CD4-positive, alpha-beta T cell (primary cell): ENCODE measurements at regions not wholly inside any gene's neighbourhood (a gene's known extent, or its start where the extent isn't known, plus 50 kb on each side); places are given as distances from the start of the nearest gene placed in this dataset.

ENCODE experiments used
- ATAC-seq: fragments of 200-7000 bp; cut with Tn5 transposase; one replicate; pipeline ENCODE4 v1.10.0; 2022; ENCODE audit warnings: mild to moderate bottlenecking; ENCODE audit not compliant: poor library complexity
- CTCF ChIA-PET: fragments of 350-600 bp; sonication (Branson Sonifier 250); formaldehyde crosslinking; loops from one replicate; lab custom pipeline; 2021; ENCODE audit warnings: antibody characterized with exemption, inconsistent platforms; lab: Charles Lee
- POLR2A ChIA-PET: fragments of 350-600 bp; sonication (Branson Sonifier 250); formaldehyde crosslinking; loops from one replicate; lab custom pipeline; 2021; ENCODE audit warnings: antibody characterized with exemption, inconsistent platforms; lab: Charles Lee
- DNase-seq, 14 experiments: peaks; one replicate each; pipeline ENCODE4 v3.0.0-alpha.2; 2013 to 2020; ENCODE audit warnings: mixed read lengths in 2 of 14
- H3K27ac ChIP-seq, 2 donors: one replicate each; pipeline versions ENCODE4 v1.5.1 to v1.7.0; 2013; ENCODE audit warnings: low read length in 2 of 2, low read depth in 1 of 2, mild to moderate bottlenecking in 1 of 2
- H3K27me3 ChIP-seq, 2 experiments: 1 replicate in 1 of 2; 2 replicates in 1 of 2; pipeline versions ENCODE4 v1.6.1 to v1.7.0; 2013; ENCODE audit warnings: low read length in 2 of 2, control low read depth in 1 of 2, mild to moderate bottlenecking in 1 of 2, moderate library complexity in 1 of 2; ENCODE audit not compliant: insufficient read depth in 2 of 2, control insufficient read depth in 1 of 2
- H3K36me3 ChIP-seq: one replicate; pipeline ENCODE4 v1.6.1; 2013; ENCODE audit warnings: low read length, control low read depth; ENCODE audit not compliant: insufficient read depth
- H3K4me1 ChIP-seq: one replicate; pipeline ENCODE4 v1.6.1; 2013; ENCODE audit warnings: low read length, control low read depth; ENCODE audit not compliant: insufficient read depth
- H3K4me3 ChIP-seq: one replicate; pipeline ENCODE4 v1.5.1; 2013; ENCODE audit warnings: mild to moderate bottlenecking, low read length, moderate library complexity
- H3K9me3 ChIP-seq, 2 experiments: 1 replicate in 1 of 2; 2 replicates in 1 of 2; pipeline versions ENCODE4 v1.6.1 to v1.7.0; 2013; ENCODE audit warnings: low read length in 2 of 2, mild to moderate bottlenecking in 2 of 2, control low read depth in 1 of 2, moderate library complexity in 1 of 2; ENCODE audit not compliant: control insufficient read depth in 1 of 2, insufficient read depth in 1 of 2
- H3K27ac Mint-ChIP-seq: one replicate; pipeline ENCODE4 v1.8.0; 2020; ENCODE audit warnings: mixed read lengths
- H3K27me3 Mint-ChIP-seq: one replicate; pipeline ENCODE4 v1.8.0; 2021; ENCODE audit warnings: mixed read lengths
- H3K36me3 Mint-ChIP-seq: one replicate; pipeline ENCODE4 v1.8.0; 2021; ENCODE audit warnings: low read depth, mixed read lengths
- H3K4me1 Mint-ChIP-seq: one replicate; pipeline ENCODE4 v1.8.0; 2021; ENCODE audit warnings: low read depth, mixed read lengths
- H3K4me3 Mint-ChIP-seq: one replicate; pipeline ENCODE4 v1.8.0; 2020; ENCODE audit warnings: mild to moderate bottlenecking, mixed read lengths
- H3K9me3 Mint-ChIP-seq: one replicate; pipeline ENCODE4 v1.8.0; 2020; ENCODE audit warnings: mixed read lengths
- CTCF ChIP-seq: fragments of 200-600 bp; IDR thresholded peaks from one replicate; pipeline ENCODE4 v1.8.0; 2022; ENCODE audit warnings: antibody characterized with exemption, mild to moderate bottlenecking
- intact Hi-C, 2 experiments: fragments of 100-400 bp; cut with DNase I in 1 of 2; cut with micrococcal nuclease in 1 of 2; formaldehyde crosslinking; loops; one replicate each; pipeline versions ENCODE4 v1.15.1 to v1.9.0; 2023 to 2025; cut with DNase I, micrococcal nuclease

GRCh38 chr6:126444659-126445273, 104.9 kb downstream of the CENPW start:
- Mint-ChIP-seq H3K36me3 (no peaks in the 10 kb centered on the region), H3K4me1 (no peaks in the 10 kb centered on the region), H3K27ac (no peak overlapping the region), H3K9me3 (no peaks in the 10 kb centered on the region), H3K27me3 (no peaks in the 10 kb centered on the region), H3K4me3 (no peak overlapping the region)
- Histone ChIP-seq H3K27me3 (no peaks in the 10 kb centered on the region), H3K36me3 (no peaks in the 10 kb centered on the region), H3K27ac (no peak overlapping the region), H3K9me3 (no peaks in the 10 kb centered on the region), H3K4me1 (no peaks in the 10 kb centered on the region), H3K4me3 (no peak overlapping the region)
- ChIA-PET CTCF (no interaction called here), POLR2A (no interaction called here)
- DNase-seq = no peak
- no peak for ATAC-seq
- intact Hi-C loops = no loop called here
- no peak for TF ChIP-seq CTCF

- Histone ChIP-seq H3K36me3 (no peaks in the 10 kb centered on the region), H3K4me1 (no peaks in the 10 kb centered on the region), H3K27ac (no peak overlapping the region), H3K9me3 (no peaks in the 10 kb centered on the region), H3K4me3 (no peak overlapping the region), H3K27me3 (no peaks in the 10 kb centered on the region)
- Mint-ChIP-seq H3K4me1 (no peaks in the 10 kb centered on the region), H3K4me3 (no peak overlapping the region), H3K27me3 (no peaks in the 10 kb centered on the region), H3K36me3 (no peaks in the 10 kb centered on the region), H3K27ac (no peak overlapping the region), H3K9me3 (no peaks in the 10 kb centered on the region)
- intact Hi-C loops = no loop called here
- CTCF ChIA-PET = interaction anchor here (0.7 kb wide), 1 partner anchor 133 kb away, joined by 3 read pairs; no protein-coding TSS in a partner anchor
- ATAC-seq (no peak), DNase-seq (no peak)
- POLR2A ChIA-PET = no interaction called here
- TF ChIP-seq CTCF = no peak
These were observed 106.3 kb downstream of the CENPW start for GRCh38 chr6:126446248-126446647.

GRCh38 chr6:126447367-126447766, 107.5 kb downstream of the CENPW start:
- Histone ChIP-seq H3K27me3 (no peaks in the 10 kb centered on the region), H3K9me3 (no peaks in the 10 kb centered on the region), H3K4me3 (no peak overlapping the region), H3K27ac (no peak overlapping the region), H3K4me1 (no peaks in the 10 kb centered on the region), H3K36me3 (no peaks in the 10 kb centered on the region)
- H3K9me3 Mint-ChIP-seq = no peaks in the 10 kb centered on the region
- H3K36me3 Mint-ChIP-seq = no peaks in the 10 kb centered on the region
- H3K27ac Mint-ChIP-seq = no peak overlapping the region
- intact Hi-C loops = no loop called here
- ATAC-seq = no peak
- H3K4me3 Mint-ChIP-seq = no peak overlapping the region
- POLR2A ChIA-PET = no interaction called here
- H3K4me1 Mint-ChIP-seq = no peaks in the 10 kb centered on the region
- DNase-seq = no peak
- TF ChIP-seq CTCF = no peak
- CTCF ChIA-PET = no interaction called here
- H3K27me3 Mint-ChIP-seq = no peaks in the 10 kb centered on the region
